DMS53 treated with DMSO at 0.1 percent for 48 hours (cell line): ENCODE measurements at regions not wholly inside any gene's neighbourhood (a gene's known extent, or its start where the extent isn't known, plus 50 kb on each side); places are given as distances from the start of the nearest gene placed in this dataset.
"Not testable (repeated sequence)": the region's sequence is repeated elsewhere in the genome, so short reads cannot be mapped to it uniquely, and the experiment has no call there.

ENCODE experiments used
- DNase-seq: peaks from one replicate; lab custom pipeline; 2025; ENCODE audit not compliant: unreplicated experiment; lab: John Stamatoyannopoulos, UW

DNA sequence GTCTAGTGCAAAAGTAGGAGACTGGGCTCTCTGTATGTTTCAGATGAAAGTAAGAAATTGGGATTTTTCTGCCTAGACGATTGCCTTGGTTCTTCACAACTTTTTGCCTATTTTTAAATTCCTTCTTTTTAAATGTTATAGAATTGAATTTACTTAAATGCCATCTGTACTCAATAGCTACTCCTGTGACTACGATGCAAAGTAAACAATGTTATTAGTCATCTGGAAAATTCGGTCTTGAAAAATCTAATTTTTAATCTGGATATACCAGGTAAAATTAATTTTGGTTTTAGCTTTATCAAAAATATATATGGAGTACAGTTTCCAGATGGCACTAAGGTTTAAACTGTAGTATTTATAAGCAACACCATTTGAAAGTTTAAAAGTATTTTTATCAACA lies 472.2 kb downstream of the UTRN start:
- no peak for DNase-seq

DNA sequence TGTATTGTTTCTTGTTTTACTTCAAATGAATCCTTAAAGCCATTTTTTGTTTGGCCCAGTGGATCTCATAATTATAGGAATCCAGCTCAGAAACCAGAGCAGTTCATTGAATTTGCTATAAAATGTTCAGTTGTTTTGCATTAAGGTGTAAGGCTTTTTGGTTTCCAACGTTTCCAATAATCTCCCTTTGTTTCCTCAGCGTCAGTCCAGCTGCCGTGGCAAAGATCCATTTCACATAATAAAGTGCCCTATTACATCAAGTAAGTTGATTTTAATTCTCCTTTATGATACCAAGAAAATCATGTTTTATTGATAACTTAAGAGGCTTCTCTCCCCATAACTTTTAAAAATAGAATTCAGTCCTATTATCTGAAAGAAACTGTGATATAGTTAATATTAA lies 472.6 kb downstream of the UTRN start:
- no peak for DNase-seq

DNA sequence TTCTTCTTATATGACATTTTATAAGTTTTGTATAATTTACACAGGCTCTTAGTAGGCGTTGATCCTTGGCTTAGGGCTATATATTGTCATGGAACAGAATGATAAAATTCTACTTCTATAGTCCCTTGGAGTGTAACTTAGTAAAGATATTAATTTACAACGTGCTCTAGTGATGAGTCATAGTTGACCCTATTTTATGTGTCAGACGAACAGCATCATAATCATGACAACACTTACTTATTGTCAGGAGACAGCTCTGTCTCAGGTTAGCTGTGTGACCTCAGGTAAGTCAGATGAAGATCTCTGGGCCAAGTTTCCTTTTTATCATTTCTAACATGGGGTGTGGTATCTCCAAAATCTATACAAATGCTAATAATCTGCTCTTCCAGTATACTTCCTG lies 473.5 kb downstream of the UTRN start:
- DNase-seq: peak; percentile 21

DNA sequence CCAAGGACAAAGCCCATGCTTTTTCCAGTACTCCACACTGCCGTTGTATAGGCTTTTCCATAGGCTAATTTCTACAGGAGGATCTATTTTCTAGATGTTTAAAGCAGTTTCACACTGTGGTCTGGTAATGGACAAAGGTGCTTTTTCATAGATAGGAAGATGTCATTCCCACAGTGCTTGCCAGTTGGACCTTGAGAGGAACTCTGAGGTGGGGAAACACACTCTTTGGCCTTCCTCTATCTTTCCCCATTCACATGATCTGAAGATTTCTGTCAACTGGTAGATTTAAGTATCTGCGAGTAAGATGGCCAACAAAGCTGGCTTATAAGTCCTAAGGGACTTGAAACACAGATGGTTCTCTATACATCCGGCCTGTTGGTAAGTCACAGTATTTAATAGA lies 477.3 kb downstream of the UTRN start:
- DNase-seq: no peak

DNA sequence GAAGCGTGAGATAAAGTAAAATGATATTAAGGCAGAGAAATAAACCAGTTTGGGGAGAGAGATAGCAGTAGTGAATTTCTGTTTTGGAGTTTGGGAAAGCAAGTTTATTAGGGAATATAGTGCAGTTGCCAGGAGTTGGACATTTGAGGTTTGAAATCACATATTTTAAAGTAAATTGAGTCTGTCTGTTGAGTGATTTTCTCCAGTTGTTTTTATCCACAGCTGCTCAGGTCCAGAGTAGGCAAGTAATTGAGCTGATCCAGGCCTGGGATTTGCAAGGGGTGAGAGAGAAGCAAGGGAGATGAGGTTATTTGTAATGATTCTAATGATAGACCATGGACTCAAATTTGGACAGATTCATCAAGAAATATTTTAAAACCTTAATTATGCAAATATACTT lies 481.9 kb downstream of the UTRN start:
- DNase-seq: no peak

DNA sequence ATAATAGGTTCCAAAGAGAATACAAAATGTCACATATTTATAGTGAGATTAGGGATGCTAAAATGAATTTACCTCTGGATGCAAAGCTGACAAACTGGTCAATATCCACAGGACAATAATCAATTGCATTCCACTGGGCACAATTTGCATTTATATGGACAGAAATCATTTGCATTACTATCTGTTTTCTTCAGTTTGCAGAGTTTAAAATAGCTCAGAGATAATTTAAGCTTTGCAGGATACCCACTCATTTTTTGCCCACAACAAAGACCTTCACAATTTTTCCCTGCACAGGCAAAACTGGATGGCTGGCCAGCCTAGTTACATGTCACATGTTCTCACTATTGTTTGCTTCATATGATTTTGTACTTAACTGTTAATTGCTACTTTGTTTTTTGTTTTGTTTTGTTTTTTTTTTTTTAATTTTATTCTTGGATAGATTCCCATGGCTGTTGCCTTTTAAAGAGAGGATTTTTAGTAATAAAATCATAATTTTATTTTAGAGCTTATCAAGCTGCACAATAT lies 483.5 kb downstream of the UTRN start:
- DNase-seq: no peak

DNA sequence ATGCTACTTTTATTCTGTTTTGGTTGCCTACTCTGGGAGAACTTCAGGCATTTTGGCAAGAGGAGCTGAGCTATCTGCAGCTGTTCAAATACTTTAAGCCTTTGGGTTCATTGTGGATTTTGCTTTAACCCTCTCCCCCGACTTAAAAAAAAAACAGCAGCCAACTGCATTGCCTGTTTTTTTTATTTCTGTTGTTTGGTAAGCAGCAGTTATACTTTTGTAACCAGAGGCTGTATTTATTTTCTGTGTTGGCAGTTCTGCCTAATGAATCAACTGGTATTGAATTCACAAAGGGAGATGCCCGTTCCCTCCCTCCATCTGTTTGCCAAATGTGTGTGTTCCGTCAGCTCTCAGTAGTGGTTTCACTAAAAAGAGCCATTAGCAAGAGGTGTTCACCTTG lies 484.0 kb downstream of the UTRN start:
- DNase-seq: peak; percentile 37

DNA sequence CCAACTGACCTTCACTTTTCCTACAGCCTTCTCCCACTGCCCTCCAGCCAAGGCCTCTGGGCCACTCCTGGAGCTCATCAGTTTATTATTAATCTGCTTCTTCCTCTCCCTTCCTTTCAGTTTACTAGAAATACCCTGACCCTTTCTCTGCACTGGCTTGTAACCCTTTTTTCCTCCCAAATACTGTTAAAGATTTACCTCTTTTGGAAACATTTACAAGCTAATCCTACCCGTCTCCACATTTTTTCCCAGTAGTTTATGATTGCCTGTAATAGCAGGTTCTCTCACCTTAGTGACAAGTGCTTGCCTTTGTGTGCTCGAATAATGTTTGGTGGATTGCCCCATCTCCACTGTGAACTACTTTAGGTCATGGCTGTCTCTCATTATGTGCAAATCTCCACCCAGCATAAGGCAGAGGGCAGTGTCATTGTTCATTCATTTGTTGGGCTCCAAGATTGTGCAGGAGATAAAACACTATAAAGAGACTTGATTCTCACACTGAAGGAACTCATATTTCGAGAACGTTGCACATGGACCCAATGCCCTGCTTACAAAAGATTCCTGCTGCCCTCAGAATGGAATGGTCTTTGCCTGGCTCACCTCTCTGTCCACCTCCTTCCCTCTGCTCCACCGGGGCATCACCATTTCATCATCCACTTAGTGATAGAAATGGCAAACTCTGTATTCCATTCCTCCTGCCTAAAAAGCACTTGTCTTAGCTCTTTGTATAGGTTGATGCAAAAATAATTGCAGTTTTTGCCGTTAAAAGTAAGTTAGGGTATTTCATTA lies 491.1 kb downstream of the UTRN start:
- no peak for DNase-seq

DNA sequence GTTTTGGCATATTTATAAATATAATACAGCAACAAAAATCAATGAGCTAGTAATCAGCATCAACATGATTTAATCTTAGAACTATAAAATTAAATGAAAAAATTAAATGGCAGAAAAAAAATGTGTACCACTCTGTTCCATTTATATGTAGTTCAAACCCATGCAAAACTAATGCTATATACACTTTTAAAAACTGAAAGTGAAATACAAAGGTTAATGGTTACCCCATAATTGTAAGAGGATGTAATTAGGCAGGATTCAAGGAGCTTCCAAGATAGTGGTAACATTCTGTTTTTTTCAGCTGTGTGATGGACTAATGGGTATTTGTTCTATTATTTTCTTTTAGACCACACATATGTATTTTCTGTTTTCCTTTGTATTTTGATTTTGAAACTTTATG lies 492.1 kb downstream of the UTRN start:
- DNase-seq: no peak

DNA sequence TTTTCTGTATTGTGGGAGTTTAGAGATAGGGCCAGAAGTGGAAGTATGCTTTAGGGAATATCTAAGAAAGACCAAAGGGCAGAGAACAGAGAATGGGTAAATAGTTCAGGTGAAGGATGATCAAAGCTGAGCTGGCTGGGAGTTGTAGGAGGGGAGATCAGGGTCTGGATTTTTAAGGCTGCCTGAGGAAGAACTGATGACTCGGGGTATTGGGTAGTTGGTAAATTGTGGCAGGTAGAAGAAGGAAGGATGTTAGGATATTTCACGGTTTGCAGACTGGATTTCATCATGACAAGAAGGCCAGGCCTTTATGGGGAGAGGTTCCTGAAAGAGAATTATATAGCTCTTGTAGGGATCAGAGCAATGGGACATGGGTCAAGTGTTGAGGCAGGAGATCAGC lies 492.9 kb downstream of the UTRN start:
- no peak for DNase-seq

DNA sequence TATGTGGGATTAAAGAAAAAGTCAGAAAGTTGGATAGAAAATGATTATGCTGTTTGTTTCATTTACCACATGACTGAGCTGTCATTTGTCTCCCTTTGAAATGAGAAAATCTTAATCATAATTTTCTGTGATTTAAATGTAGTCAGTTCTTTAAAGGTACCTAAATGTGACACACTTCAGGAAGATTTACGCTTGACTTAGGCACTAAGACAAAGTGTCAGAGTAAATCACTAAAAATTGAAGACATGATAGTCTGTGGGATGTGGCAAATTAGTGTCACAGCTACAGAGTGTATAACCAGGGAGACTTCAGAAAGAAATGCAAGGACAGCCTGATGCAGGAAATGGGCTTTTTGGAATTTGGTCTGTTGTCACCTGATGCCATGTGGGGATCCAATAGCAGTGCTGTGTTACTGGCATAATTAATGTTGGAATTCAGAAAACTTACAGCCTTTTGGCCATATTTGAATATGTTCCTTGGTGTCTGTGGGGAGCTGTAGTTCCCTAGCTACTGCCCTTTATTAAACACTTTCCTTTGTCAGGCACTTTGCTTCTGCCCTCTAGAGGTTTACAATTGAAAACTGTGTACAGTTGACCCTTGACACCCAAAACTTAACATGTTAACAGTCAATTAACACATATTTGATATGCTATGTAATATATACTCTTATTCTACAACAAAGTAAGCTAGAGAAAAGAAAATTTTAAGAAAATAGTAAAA lies 493.8 kb downstream of the UTRN start:
- DNase-seq: no peak

DNA sequence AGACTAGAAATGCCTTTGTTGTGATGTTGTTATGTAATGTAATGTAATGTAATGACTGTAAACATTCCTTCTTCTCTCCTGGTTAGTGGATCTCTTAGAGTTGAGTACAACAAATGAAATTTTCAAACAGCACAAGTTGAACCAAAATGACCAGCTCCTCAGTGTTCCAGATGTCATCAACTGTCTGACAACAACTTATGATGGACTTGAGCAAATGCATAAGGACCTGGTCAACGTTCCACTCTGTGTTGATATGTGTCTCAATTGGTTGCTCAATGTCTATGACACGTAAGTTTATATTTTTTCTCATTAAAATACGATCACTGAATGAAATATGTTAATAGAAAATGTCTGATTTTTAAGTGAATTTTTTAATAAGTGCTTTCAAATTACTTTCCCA lies 496.7 kb downstream of the UTRN start:
- DNase-seq: no peak

DNA sequence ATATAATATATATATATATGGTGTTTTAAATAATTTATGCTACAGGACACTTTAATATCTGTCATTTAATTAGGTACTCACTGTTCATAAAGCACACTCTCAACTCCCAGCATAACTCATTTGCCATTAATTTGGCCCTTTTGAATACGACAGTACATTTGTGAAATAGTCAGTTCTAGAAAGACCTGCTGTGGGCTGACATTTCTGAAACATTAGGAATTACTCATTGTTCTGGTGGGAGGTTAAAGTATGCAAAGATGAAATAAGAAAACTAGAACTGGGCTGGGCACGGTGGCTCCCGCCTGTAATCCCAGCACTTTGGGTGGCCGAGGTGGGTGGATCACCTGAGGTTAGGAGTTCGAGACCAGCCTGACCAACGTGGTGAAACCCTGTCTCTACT lies 497.5 kb downstream of the UTRN start:
- no peak for DNase-seq

DNA sequence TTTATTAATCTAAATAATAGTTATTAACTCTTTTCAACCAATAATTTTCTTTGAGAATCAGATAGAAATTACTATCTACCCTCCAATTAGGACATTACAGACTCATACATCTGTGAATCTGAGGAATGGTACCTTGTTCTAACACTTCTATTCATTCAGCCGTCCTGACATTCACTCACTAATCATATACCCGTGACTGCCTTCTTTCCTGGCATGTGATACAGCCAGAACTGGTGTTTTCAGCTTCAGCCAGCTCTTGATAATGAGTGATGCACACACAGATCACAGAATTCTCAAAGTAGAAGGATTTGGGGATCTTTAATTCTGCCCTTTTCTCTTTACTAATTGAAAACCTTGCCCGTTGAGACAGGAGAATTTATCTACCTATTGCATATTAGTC lies 499.9 kb downstream of the UTRN start:
- DNase-seq: no peak

DNA sequence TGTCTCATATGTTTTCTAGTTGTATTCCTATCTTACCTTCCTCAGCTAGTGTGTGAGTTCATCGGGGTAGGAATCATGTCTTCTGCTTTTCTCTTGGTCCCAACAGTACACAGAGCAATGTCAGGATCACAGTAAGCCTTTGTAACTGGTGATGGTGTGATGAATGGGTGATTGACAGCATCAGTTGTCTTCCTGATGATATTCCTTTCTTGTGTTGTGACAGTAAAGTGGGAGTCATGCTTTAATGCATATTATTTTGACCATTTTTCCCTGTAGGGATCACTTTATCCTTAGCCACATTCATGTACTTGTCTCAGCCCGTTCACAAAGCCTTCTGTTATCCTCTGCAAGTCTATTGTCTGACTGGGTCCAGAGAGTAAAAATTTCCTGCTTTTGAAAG lies 501.7 kb downstream of the UTRN start:
- DNase-seq: no peak

DNA sequence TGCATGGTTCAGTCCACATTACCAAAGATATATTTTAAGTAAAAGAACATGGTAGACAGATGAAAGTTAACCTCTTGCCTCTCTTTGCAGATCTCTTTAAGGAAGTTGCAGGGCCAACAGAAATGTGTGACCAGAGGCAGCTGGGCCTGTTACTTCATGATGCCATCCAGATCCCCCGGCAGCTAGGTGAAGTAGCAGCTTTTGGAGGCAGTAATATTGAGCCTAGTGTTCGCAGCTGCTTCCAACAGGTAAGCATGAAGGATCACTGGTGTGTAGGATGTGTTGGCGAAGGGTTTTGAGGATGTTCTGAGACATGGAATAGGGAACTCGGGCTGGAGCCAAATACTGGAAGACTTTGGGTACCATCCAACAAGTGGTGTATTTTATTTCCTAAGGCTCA lies 508.6 kb downstream of the UTRN start:
- no peak for DNase-seq

DNA sequence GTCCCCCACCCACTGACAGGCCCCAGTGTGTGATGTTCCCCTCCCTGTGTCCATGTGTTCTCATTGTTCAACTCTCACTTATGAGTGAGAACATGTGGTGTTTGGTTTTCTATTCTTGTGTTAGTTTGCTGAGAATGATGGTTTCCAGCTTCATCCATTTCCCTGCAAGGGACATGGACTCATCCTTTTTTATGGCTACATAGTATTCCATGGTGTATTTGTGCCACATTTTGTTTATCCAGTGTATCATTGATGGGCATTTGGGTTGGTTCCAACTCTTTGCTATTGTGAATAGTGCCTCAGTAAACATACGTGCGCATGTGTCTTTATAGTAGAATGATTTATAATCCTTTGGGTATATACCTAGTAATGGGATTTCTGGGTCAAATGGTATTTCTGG lies 509.9 kb downstream of the UTRN start:
- not testable (repeated sequence) for DNase-seq

DNA sequence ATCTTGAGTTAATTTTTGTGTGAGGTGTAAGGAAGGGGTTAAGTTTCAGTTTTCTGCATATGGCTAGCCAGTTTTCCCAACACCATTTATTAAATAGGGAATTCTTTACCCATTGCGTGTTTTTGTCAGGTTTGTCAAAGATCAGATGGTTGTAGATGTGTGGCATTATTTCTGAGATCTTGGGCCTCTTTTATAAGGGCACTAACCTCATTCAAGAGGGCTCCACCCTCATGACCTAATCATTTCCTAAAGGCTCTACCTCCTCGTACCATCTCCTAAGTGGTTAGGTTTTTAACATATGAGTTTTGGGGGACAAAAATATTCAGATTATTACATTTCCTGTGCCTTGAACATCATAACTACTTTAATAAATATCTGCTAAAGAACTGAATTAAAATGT lies 510.9 kb downstream of the UTRN start:
- no peak for DNase-seq

DNA sequence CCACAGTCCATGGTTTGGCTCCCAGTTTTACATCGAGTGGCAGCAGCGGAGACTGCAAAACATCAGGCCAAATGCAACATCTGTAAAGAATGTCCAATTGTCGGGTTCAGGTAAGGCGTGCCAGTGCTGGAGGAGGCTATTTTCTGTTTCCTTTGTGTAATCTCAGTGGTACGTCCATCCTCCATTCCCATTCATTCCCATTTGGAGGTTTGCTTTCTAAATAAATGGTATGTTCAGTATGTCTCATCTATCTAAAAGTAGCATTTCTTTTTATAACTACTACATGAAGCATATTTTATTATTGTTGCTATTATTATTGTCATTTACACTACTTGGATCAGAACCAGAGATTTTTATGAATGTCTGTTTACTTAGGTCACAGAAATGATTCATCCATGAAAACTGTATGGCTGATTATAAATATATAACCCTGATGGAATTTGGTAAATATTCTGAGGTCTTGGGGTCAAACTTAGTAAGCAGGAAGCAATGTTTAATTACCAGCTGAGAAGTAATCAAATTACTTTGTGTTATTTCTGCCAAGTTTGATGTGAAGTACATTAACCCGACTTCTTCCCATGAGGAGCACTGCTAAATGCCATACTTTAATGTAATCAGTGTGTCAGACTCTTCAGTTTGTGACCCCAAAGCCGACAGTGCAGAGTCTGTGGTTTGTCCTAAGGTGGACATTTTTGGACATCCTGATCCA lies 512.9 kb downstream of the UTRN start:
- DNase-seq: no peak

DNA sequence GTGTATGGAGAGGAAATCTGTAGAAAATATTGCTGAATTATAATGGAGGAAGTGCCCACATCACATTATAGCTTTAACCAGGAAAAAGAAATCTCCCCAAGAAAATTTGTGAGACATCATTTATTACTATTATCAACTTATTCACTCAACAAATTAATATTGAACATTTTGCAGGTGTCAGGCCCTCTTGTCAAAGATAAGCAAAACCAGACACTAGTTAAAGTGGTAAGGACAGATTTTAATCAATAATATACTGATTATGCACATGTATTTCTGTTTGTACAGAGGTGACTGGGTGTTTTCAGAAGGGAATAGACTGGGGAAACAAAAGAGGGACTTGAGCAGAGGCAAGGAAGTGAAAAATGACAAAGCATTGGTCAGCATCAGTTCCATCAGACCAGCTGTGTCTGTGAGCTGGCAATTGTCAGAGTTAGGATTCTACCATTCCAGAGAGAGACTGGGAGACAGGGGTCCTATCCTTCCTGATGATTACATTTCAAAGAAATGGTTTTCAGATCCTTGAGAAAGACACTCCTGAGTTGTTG lies 519.2 kb downstream of the UTRN start:
- DNase-seq: no peak

DNA sequence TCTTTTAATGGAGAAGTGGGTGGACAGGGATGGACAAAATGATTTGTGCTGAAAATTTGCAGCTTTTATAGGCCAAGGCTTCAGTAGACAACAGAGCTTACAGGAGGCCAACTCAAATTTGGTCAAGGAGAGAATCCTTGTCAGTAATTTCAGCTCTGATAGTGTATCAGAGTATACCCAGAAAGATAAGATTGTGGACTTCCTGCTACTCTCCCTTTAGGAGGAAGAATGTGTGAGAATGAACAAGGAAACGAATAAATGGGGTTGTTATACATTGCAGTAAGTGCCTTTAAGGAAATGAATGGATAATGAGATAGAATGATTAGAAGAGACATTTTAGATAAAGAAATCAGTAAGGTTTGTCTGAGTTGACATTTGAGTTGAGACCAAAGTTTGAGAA lies 519.9 kb downstream of the UTRN start:
- no peak for DNase-seq

DNA sequence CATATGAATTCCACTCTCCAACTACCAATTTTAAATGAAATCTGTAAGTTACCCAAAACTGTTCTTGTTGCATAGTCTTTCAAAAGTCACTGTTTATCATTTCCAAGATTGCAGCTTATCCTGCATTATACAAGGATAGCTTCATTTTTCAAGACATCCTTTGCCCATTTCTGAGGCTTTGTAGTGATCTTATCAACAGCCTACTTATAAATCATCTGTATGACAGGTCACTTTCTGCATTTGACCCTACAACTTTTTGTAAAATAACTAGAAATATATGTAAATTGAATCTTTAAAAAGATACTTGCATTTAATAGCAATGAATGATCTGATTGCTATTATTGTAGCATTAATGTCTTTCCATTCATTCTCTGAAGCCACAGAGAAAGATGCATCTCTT lies 521.1 kb downstream of the UTRN start:
- DNase-seq: no peak
